Epithelial cell of proximal tubule (primary cell): ENCODE measurements at regions not wholly inside any gene's neighbourhood (a gene's known extent, or its start where the extent isn't known, plus 50 kb on each side); places are given as distances from the start of the nearest gene placed in this dataset.

Experiments
- DNase-seq: peaks from one replicate; pipeline ENCODE4 v3.0.0-alpha.2; 2011; ENCODE audit warnings: low read depth
- H3K4me3 ChIP-seq: 2 replicates; pipeline ENCODE4 v1.5.1; 2011; ENCODE audit warnings: low read depth, mild to moderate bottlenecking, low read length
- CTCF ChIP-seq: conservative IDR thresholded peaks from 2 replicates; pipeline ENCODE4 v1.5.1; 2012; ENCODE audit warnings: low read depth, mild to moderate bottlenecking, low read length

- DNase-seq = no peak
- no peak for TF ChIP-seq CTCF
- H3K4me3 ChIP-seq = no peak overlapping the region
These were observed 105.7 kb upstream of the RAD23B start for GRCh38 chr9:107177243-107177839.

GRCh38 chr9:107177857-107178256 is 105.2 kb upstream of the RAD23B start:
- no peak for TF ChIP-seq CTCF
- no peak for DNase-seq
- H3K4me3 ChIP-seq = no peak overlapping the region

GRCh38 chr9:107178293-107178692 is 104.8 kb upstream of the RAD23B start:
- no peak for TF ChIP-seq CTCF
- no peak overlapping the region for H3K4me3 ChIP-seq
- DNase-seq = no peak

- DNase-seq = no peak
- no peak overlapping the region for H3K4me3 ChIP-seq
- no peak for TF ChIP-seq CTCF
These were observed 102.9 kb upstream of the RAD23B start for GRCh38 chr9:107180206-107180605.

- DNase-seq = no peak
- TF ChIP-seq CTCF = no peak
- H3K4me3 ChIP-seq = no peak overlapping the region
These were observed 99.9 kb upstream of the RAD23B start for GRCh38 chr9:107183176-107183575.

- no peak overlapping the region for H3K4me3 ChIP-seq
- TF ChIP-seq CTCF = no peak
- DNase-seq = no peak
These were observed 94.7 kb upstream of the RAD23B start for GRCh38 chr9:107188376-107188775.

GRCh38 chr9:107190061-107190935 is 92.8 kb upstream of the RAD23B start:
- DNase-seq = no peak
- H3K4me3 ChIP-seq = no peak overlapping the region
- TF ChIP-seq CTCF = no peak
